Suppressor macrophage treated with lipopolysaccharide for 1 hour (primary cell): ENCODE measurements at regions not wholly inside any gene's neighbourhood (a gene's known extent, or its start where the extent isn't known, plus 50 kb on each side); places are given as distances from the start of the nearest gene placed in this dataset.

Source experiments
- DNase-seq, 3 donors: peaks; one replicate each; pipeline ENCODE4 v3.0.0-alpha.2; 2020 to 2022

DNA sequence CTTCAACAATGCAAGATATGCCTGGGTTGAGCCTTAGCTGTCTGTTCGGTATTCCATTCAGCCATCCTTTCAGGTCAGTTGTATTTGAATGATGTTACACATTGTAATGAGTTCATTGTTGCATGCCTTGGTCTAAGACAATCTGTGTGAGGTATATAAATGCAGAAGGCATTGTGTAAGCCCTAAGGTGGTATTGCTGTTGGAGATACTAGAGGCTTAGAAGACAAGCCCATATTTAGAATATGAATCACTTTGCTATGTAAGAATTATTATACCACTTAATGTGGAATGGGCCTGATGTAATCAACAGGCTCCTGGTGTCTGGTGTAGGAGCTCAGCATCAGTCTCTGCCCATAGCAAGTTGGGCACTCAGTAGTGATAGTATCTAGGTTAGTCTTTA, 473.4 kb upstream of the GNPDA2 start:
- no peak for DNase-seq

DNA sequence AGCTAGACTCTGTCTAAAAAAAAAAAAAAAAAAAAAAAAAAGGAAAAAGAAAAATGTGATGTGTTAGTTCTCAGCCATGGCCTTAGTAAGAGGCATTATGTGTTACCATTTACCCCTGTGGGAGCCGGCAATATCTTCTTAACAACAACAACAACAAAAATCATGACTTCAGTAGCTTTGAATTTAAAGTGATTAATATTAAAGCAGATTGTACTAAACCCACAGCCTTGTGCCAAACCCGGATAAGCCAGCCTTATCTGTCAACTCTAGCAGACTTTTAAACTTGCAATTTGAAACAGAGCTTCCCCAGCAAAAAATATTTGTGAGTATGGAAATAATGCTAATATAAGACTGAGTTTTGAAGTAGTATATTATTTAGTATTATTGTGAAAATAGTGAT, 462.1 kb upstream of the GNPDA2 start:
- no peak for DNase-seq

DNA sequence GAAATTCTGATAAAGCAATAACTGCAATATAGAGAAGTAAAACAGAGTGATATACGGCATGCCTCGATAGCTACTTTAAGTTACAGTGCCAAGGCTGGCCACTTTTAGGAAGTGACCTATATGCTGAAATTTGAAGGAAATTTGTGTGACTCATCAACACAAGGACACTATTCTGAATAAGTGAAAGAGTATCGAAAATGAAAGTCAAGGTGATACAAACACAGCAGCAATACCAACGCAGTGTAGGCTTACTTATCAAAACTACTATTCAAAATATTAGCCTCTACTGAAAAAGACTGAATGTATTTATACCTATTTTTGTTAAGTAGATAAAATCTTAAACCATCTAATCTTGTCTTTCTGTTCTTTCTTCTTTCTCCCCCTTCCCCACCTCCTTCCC, 459.9 kb upstream of the GNPDA2 start:
- DNase-seq: no peak

DNA sequence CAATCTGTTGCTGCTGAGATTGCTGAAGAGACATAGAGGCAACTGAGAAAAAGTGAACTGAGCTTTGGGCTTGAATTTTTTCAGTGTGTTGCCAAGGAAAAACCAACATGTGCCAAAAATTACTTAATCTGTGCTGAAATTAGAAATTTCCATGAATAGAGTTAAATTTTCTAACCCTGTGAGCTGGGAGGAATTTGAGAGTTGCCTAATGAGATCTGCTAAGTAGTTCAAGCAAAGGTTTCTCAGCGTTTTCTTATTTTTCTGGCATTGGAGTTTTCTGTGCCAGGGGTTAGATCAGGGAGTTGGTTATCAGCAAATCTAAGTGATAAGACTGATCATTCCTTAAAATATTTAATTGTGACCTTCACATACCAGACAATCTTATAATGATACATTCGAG, 457.5 kb upstream of the GNPDA2 start:
- DNase-seq: no peak

DNA sequence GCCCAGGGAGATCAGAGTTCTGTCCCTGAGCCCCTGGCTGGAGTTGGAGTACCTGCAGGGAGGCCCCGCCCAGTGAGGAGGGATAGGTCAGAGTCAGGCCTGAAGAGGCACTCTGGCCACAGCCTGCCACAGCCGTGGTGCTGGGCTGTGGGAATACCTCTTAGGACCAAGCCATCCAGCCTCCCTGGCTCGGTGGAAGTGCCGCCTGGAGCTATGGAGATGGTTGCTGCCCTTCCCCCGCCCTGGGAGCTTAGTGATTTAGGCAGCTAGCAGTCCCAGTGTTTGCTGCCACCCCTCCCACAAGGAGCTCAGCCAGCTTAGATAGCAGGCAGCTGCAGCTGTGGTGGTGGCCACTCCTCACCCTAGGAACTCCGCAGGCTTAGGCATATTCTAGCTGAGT, 446.3 kb upstream of the GNPDA2 start:
- DNase-seq: no peak

DNA sequence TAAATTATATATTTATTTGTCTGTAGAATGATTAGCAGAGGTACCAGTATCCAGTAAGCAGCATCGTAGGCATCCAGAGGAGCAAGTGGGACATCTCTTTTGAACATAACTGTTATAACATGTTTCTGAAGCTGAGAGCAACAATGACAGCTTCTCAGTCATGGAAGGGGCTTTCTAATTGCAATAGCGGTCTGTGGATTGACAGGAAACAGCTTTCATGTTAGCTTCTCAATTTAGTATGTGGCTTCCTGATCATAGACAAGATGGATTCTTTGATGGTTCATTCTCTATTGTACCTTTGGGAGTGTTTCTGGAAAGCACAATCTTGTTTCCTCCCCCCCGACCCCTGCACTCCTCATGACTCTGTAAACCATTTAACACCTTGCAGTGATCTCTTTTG, 434.6 kb upstream of the GNPDA2 start:
- no peak for DNase-seq

DNA sequence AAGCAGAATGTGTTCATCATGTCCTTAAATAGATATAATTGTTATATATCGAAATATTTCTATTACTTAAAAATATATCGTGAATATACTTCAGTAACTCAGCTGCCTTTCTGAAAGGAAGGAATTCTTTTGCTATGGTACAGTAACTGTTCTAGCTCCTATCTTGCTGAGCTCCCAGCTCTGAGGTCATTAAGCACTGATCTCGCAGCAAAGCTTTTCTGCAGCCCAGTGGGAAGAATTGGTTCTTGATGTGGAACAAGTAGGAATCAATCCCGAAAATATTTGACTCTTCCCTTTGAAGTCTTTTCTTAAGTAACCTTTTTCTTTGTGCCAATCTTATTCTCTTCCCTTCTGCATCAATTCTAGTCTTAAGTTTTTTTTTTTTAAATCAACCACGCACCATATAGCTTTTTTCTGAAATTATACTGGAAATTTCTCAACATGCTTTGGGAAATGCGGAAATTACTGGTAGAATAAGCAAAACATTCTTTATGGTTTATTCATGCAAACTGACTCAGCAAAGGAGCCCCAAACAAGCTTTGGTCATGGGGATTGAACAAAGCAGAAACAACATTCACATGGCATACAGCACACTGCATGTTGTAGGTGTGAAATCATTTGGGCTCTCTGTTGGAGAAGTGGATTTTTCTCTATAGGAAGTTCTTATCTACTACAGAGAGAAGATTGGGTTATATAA, 428.9 kb upstream of the GNPDA2 start:
- no peak for DNase-seq

DNA sequence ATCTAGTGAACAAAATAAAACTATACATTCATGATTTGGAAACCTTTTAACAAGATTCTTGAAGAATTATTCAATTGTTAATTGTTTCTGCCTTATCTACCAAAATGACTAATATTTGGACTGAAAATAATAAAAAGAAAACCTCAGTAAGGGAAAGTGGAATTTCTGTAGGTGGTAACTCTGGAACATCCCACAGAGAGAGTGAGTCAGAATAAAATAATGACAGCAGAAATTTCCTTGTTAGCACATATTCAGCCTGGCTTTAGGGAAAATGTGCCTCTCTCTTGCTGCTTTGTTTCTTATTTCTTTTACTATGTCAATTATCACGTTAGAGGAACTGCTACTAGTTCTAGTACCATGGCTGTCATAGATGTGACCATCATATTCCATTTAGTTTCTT, 421.5 kb upstream of the GNPDA2 start:
- DNase-seq: no peak

DNA sequence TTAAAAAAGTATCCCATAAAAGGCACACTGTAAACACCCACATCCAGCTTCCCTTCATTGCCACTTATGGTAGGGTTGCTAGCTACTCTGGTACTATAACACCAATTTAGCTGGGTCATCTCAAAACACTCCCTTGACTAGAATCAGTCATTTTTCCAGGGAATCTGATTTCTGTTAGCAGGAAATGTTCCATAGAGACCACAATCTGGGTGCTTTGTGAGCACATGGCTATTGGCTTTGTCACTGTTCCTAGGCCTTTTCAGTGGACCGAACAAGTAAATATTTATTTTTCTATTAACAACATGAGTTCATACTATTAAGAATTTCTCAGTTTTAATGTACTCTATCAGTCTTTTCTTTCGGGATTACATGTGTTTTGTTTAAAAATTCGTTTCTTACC, 404.7 kb upstream of the GNPDA2 start:
- no peak for DNase-seq

DNA sequence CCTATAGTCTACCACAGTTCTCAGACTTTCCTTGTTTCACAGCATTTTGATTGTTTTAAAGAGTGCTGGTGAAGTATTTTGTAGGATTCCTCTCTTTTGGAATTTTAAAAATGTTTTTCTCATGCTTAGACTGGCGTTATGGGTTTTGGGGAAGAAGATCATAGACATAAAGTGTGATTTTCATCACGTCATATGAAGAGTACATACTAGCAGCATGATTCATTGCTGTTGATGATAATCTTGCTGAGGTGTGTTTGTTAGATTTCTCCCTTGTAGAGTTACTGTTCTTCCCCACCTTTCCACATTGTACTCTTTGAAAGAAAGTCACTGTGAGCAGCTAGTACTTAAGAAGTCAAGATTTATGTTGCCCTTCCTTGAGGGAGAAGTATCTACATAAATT, 396.1 kb upstream of the GNPDA2 start:
- DNase-seq: no peak

DNA sequence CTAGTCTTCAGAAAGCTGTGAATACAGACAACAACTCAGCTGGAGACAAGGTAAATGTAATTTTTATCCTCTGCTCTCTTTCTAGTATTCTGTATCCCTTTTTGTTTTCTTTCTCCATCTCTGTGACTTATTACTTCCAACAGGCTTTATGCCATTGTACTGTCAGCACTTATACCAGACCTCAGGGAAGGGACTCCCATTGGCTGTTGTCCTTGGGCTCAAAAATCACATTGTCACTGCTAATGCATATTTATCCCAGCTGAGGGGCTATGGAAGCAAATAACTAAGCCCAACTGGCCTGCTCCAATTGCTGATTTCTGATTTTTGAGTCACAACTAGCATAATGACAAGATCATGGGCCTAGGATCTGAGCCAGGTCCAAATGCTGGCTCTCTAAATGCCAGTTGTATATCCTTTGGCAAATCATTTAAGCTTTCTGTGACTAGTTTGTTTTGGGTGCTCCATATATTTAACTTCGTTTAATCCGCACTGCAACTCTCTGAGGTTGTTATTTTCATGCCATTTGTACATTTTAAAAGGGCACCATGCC, 395.1 kb upstream of the GNPDA2 start:
- DNase-seq: no peak

DNA sequence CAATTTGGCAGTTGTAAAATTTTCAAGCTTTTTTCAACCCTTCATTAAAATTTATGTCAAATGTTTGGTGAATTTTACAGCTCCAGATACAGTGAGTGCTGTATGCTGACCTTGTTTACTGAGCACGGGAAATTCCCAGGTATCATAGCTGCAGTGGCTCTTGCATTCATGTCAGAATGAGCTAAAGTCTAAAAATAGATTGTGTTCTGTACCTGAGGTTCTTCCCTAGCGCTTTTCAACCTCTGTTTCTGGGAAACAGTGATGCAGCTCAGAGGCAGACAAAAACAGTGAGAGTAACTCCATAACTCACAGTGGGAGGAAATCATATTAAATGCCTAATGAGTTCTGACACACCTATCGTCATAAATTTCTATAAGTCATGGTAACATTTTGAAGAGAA, 393.8 kb upstream of the GNPDA2 start:
- DNase-seq: no peak

DNA sequence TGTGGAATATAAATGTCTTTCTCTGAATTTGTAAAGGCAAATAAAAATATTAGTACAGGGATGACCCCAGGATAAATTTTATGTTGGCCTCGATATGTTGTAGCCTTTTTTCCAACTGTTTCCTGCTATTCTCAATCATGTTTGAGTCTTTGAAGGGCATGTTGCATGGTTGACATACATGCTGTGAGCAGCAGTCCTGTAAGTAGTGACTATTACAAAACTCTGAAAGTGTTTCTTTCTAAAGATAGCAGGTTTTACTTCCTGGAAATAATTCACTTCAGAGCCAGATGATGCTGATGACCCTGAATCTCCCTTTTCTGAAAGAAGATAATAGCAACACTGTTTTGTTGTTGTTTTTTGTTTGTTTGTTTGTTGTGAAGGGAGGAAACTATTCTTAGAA, 393.0 kb upstream of the GNPDA2 start:
- no peak for DNase-seq

DNA sequence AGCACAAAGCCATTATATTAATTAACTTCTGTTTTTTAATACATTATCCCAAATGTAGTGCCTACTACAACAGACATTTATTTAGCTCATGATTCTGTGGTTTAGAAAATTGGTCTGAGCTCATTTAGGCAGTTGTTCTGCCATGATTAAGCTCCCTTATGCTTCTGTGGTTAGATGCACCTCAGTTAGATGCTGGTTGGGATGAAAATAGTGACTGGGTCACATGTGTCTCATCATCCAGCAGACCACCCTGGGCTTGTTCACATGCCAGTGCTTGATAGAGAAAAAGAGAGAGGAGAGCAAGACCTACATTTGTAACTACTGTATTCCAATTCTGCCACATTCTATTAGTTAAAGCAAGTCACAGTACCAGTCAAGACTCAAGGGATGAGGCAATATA, 376.4 kb upstream of the GNPDA2 start:
- DNase-seq: no peak

DNA sequence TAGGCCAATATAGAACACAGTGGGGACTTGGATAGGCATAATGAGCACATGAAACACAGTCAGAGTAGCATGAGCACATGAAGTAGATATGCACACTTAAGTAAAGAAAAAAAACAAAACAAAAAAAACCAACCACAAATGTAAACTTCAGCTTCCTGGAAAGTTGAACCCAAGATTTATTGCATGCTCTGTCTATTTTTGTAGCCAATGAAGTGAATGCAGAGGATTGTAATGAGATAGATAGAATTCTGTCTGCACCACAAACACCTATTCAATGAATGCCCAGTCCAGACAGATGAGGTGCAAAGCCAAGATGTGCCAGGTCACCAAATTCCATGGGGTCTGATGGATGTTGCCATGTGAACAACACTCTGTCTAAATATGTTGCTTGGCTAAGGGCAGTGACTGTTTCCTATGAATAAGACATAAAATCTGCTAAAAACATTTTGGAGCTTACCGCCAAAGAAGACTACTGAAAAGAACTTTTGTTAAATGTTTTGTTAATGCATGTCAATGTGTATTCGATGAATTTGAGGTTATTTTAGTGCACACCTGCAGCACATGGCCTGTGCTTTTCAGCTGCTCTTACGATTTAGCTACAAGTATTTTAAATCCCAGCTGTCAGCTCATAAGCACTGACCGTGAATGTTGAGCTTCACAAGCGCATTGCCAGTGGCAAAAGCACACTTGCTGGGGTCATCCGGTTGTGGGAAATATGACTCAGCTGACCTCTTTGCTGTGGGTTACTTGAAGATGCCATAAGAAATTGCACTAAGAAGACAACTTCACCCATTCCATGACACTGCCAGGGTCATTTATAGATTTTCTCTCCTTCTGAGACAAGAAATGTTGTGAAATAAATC, 374.8 kb upstream of the GNPDA2 start:
- DNase-seq: no peak

DNA sequence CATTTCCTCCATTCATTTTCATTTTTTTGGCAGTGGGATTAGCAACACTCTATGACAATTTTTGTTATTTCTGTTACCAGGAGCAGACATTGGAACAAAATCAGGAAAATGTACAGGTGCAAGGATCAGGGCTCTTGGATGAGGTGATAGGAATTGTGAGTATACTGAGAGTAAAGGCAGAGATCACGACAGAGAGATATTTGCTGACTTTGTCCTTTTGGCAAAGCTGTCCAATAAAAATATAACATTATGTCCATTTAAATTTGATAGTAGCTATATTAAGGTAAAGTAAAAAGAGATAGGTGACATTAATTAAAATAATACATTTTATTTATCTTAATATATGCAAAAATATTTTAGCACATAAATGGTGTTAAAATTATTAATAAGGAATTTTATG, 373.1 kb upstream of the GNPDA2 start:
- no peak for DNase-seq

DNA sequence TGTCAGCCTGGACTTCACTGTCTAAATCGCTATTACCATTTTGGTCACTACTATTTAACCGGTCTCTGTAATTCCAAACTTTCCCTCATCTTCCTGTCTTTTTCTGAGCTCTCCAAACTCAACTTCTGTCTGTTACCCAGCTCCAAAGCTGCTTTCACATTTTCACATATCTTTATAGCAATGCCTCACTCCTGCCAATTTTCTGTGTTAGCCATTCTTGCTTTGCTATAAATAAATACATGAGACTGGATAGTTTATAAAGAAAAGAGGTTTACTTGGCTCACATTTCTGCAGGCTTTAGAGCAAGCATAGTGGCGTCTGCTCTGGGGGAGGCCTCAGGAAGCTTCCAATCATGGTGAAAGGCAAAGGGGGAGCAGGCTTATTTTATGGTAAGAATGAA, 368.3 kb upstream of the GNPDA2 start:
- DNase-seq: no peak

DNA sequence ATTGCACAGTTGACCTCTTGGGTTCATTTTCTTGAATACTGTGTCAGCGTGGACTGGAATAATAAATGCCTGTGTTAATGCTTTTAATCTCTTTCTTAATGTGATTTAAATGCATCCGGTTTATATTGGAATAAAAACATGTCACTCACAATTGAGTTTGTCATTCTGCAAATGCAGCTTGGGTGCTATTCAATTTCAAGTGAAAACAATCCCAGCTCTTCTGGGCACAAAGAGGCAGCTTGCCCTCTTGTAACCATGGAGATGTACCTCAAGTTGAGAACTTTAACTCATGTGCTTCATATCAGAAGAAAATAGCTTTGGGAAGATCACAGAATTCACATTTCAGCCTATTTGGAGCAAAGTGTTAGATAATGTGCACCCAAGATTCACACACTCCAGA, 355.7 kb upstream of the GNPDA2 start:
- DNase-seq: no peak

DNA sequence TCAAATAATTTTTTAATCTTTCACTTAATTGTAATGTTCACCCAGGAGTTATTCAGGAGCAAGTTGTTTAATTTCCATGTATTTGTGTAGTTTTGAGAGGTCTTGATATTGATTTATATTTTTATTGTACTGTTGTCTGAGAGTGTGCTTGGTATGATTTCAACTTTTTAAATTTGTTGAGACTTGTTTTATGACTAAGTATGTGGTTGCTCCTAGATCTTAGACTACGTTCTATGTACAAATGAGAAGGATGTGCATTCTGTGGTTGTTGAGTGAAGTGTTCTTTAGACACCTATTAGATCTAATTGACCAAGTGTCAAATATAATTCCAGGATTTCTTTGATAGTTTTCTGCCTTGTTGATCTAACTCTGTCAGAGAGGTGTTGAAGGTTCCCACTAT, 353.3 kb upstream of the GNPDA2 start:
- no peak for DNase-seq

DNA sequence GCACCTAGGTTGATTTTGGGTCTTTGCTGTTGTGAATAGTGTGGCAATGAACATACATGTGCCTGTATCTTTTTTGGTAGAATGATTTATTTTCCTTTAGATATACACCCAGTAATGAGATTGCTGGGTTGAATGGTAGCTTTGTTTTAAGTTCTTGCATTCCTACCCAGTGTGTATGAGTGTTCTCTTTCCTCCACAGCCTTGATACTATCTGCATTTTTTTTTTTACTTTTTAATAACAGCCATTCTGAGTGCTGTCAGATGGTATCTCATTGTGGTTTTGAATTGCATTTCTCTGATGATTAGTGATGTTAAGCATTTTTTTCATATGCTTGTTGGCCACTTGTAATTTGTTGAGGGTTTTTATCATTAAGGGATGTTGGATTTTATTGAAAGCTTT, 351.8 kb upstream of the GNPDA2 start:
- DNase-seq: no peak

DNA sequence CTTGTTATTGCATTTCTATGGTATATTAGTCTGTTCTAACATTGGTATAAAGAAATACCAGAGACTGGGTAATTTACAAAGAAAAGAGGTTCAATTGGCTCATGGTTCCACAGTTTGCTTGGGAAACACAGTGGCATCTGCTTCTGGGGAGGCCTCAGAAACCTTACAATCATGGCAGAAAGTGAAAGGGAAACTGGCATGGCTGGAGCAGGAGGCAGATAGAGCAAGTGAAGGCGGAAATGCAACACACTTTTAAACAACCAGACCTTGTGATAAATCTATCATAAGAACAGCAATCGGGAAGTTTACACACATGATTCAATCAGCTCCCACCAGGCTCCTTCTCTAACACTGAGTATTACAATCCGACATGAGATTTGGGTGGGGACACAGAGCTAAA, 346.6 kb upstream of the GNPDA2 start:
- DNase-seq: no peak

DNA sequence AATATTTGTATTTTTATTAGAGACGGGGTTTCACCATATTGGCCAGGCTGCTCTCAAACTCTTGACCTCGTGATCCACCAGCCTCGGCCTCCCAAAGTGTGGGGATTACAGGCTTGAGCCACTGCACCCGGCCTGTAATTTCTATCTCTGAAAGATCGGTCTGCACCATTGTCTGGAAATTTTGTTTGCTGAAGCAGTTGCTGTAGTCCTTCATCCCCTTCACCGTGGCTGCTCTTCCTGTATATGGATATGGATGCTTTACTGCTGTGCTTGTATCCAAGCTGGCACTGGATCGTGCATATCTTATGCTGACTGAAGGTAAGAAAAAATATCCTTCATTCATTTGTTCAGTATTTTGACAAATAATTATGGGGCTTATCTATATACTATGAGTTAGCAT, 338.4 kb upstream of the GNPDA2 start:
- no peak for DNase-seq

DNA sequence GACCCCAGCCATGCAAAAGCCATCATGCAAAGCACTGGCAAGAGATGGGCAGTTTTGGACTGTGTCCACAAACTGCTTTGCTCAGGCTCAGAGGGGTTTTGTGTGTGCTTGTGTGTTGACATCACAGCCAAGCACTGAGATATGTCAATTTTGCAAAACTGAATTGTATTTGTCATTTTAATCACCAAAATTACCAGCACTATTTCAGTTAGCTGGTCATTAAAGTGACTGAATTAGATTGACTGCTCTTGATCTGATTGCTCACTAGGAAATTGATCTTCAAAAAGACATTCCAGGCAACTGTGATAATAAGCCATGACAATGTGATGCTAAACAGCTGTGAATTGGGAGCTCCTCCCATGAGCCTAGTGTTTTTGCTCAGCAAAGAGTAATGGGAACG, 337.3 kb upstream of the GNPDA2 start:
- no peak for DNase-seq

DNA sequence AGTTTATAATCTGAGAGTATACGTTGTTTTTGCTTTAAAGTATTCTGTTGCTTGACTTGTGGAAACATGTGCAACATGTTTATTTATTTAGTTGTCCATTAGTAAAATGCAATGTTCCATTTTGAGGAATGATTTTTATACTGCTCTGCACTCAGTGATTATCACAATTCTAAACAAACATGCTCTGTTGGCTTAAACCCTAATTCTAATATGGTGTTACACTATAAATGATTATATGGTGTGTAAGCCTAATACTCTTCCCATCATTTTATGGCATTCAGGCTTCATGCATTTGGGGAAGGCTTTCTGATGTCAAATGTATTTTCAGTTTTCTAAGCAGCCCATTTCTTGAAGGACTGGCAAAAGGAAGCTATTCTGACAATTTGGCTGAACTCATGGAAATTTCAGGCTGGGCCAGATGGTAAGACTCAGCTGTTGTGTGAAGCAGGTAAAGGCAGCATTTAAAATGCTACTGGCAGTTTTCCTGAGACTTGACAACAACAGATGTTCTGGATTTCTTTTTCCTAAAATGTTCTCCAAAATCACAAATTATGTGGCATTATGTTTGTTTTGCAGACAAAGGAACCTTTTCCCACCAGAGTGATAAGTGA, 336.7 kb upstream of the GNPDA2 start:
- no peak for DNase-seq
